Colon (tissue), 2 donors: ENCODE measurements at regions not wholly inside any gene's neighbourhood (a gene's known extent, or its start where the extent isn't known, plus 50 kb on each side); places are given as distances from the start of the nearest gene placed in this dataset.

Experiments
- FAIRE-seq: peaks from 2 replicates; lab custom pipeline; 2012; peaks lifted over from hg19 to GRCh38; lab: Jason Lieb, UNC
- donor health status: control.
- donor health status: control.

DNA sequence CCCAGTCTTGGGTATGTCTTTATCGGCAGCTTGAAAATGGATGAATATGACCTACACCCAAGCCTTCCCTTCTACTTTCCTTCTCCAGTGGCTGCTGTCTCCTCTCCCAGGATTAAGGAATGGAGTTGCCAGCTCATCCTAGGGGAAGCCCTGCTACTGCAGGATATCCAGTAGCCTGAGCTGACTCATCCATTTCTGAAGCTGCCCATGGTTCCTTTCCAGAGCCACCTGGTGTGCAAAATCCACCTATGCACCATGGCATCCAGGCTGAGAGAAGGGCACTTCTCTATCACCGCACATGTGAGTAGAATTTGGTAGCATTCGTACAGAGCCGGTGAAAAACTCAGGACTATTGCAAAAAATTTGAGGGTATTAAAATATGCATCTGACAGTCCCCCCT, 290.8 kb downstream of the YTHDC2 start:
- FAIRE-seq: no peak

DNA sequence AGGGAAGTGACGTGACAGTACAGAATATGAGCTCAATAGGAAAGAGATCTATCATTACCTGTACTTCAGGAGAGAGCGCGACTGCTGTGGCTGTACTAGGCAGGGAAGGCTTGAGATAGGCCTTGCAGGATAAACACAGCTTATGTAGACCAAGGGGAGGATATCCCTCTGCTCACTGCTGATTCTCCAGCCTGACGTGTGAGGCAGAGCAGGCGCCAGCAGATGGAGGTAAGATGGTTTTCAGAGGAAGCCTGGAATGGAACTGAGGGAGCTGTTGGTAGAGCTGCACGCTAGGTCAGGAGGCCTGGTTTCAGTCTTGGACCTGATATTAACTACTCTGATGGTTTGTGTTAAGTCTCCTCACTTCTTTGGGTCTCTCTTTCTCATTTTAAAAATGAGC, 291.4 kb downstream of the YTHDC2 start:
- FAIRE-seq: no peak

DNA sequence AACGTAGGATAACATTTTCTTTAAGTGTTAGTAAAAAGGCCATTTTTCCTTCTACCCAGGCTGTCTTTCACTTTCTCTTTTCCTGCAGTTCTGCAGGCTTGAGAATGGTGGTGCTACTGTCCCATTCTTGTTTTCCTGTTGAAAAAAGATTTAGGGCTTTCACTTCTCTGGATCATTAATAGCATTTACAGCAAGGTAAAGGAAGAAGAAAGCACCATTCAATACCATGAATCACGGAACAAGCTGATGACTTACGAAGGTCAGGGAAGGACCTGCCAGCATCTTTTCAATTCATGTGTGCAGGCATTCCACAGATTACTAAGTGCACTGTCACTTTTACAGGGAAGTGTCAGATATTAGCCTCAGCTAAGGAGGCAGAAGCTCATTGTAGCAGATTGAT, 292.8 kb downstream of the YTHDC2 start:
- no peak for FAIRE-seq

DNA sequence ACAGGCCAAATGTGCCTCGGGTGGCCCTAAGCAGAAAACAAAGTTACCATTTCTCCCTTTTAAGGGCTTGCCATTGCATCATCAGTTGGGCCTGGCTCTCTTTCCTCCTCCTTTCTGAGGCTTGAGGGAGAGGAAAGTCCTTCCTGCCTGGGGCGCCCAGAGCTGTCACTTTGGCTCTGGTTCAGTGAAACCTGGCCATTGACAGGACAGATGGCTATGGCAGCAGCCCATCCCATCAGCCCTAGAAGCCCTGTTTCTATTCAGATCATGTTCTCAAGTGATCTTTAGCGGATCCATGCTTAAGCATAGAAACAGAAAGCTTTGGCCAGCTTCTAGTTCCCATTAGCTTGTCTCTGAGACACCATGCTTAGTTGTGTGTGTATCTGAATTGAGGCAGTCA, 293.4 kb downstream of the YTHDC2 start:
- no peak for FAIRE-seq

DNA sequence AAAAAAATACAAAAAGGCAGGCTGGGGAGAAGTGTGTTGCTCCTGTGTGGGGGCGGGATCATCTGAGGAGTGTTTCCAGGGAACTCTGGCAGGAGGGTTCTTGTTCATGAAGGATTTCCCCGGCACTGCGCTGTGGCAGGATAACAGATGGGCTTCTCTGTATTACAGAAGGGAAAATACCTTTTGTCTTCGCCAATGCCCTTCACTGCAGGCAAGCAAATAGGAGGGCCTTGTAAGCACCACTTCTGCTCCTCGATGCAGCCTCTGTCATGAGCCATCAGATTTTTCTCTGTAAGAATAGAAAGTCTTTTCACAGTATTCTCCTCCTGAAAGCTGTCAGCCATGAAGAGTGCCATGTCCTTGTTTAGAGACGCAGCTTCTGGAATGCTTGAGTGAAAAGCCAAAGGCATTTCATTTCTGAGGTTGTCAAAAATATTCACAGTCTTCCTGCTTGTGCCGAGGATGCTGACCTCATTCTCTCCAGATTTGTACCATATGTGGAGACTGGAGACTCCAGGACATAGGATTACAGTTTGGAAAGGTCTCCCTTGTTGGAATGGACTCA, 294.0 kb downstream of the YTHDC2 start:
- FAIRE-seq: no peak

DNA sequence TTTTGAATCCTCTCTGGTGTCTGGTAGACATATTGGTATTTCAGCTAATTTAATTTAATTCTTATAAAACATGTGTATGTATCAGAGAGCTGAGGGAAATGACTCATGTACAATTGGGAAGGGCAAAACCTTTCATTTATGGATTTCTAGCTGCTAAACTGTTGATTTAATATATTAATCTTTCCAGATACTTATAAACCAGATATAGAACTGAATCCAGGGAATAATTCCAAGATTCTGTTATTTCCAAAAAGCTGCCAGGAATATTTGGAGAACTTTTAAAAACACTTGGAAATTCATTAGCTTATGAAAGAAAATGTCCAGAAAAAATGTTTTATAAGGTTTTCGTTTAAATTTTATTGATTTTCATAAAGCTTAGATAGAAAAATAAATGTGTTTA, 295.5 kb downstream of the YTHDC2 start:
- no peak for FAIRE-seq

DNA sequence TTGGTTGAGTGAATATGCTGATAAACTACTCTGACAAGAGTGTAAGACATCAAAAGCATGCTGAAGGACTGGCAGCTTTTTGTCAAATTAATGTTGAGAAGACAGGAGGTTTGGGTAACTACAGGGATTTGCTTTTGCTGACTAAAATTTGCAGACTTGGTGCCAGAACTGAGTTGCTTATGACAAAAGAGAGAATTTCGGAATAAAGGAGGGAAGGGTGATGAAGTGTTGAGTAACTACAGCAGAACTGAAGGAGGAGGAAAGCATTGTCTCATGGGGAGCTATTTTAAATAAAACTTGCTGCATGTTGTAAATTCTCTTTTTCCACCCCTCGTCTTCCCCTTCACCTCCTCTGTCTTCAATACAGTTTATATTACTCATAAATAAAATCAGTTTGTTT, 296.1 kb downstream of the YTHDC2 start:
- no peak for FAIRE-seq

DNA sequence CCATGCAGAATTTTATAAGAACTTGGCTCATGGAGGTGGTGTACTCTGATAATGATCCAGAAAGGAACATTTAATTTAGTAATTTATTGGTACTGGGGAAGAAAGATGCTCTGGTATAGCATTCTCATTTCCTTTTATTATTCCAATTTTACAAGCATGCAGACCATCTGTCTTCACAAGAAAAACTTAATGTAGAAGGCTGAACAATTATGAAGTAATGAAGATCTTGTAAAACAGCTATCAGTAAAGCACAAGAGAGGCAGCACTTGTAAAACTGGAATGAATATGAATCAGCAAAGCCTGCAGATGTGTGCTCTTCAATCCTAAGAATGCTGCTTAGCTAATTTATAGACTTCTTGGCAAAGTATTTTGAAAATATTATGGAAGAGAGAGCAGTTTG, 300.0 kb downstream of the YTHDC2 start:
- no peak for FAIRE-seq

DNA sequence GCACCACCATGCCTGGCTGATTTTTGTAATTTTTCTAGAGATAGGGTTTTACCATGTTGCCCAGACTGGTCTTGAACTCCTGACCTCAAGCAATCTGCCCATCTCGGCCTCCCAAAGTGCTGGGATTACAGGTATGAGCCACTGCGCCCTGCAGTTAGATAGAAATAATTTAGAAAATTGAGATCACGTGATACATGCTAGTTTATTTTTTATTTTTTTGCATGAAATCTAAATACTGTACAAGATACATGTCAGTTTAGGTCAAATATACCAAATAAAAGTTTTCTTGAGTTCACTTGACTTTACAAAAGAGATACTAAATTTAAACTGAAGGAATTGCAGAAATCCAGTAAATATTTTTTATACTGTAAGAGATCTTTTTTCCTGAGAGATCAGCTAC, 304.2 kb downstream of the YTHDC2 start:
- FAIRE-seq: no peak

DNA sequence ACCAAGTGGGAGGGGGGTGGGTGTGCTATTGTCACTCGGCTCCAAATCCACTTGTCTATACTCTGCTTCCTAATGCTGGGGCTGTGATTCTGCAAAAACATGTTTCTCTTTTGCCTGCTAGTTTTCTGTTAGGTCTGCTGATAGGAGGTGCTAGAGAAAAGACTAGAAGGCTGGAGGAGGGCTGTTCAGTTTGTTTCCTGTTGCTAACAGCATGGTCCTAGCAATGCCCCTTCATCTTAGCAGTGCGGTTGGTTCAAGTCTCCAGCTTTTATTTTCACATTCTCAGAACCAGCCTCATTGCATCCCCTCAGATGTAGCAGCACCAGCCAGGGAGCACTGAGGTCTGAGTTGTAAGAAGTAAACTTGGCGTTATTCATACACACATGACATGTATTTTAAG, 310.2 kb downstream of the YTHDC2 start:
- no peak for FAIRE-seq

DNA sequence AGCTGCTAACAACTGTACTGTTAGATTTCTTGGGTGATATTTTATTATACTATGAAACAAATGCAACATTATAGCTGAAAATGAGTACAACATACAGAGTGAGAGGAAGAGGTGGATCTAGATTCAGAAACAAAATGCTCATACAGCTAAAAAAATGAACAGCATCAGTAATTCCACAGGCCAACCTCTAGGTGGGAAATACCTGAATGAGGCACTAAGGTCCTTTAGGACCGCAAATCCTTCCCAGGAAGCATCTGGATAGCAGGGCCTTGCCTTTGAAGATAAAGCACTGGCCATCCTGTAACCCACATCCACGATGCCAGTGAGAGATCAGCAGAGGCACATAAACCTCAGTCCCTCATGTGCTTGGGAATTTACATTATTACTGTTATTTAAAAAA, 310.8 kb downstream of the YTHDC2 start:
- no peak for FAIRE-seq

DNA sequence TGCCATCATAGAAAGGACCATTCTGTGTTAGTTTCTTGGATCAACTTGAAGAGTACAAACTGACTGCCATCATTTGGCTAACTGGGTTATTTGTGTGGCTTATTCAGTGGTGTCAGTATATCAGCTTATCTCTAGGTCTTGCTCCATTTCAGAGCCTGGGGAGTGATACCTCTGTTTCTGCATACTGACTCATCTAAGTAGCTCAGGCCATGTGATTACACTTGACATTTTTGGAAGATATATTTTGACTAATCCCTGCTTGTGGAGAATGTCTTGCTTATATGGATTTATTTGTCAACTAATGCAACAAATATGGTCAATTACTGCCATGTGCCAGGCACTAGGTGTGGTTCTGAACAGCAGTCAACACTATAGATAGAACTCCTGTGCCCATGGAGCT, 311.7 kb downstream of the YTHDC2 start:
- no peak for FAIRE-seq

DNA sequence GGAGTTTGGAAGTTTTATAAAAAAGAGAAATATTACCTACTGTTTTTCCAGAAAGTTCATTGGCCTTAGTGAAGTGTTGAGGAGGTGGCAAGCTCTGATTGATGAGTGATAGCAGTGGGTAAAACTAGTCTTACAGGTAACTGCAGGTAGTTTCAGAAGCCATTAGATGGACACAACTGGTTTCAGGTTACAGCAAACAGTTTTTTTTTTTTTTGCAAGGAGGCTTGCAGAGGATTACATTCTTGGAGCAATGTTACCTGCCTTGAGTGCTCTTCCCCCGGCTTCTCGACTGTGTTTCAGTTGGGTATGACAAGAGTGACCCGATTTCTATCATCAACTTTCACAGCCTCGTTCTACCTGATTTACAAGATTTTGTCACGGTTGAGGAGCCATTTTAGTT, 333.4 kb downstream of the YTHDC2 start:
- no peak for FAIRE-seq

DNA sequence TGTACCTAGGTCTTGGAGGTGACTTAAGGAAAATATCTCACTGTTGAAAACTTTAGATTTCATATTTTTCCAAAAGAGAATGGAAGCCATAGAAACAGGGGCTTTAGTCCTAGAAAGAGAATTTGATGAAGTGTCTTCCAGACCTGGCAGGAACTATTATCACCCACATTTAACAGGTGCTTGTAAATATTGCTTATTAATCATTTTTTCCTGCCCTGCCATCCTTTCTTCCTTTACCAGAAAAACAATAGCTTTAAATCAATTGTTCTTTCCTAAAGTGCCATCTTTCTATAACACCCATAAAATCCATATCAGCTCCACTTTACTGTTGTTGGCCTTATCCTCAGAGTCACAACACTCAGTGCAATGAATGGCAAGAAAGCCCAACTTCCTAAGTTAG, 350.9 kb downstream of the YTHDC2 start:
- FAIRE-seq: no peak

DNA sequence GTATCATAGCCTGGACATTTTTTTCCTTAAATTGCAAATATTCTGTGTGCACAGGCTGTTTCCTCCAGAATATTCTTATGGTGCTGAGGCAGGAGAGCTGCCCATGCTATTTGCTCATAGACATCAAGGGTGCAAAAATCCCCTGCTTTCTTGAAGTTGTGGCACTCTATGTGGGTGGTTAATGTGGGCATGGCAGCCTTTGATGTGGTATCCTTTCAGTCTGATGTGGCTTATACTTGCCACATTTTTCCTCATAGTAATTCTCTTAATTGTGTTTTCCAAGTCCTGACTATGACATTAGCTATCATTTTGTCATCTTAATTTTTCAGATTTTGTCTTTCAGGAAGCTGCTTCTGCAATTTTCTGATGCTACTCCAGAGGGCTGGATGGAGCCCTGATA, 353.3 kb downstream of the YTHDC2 start:
- no peak for FAIRE-seq

DNA sequence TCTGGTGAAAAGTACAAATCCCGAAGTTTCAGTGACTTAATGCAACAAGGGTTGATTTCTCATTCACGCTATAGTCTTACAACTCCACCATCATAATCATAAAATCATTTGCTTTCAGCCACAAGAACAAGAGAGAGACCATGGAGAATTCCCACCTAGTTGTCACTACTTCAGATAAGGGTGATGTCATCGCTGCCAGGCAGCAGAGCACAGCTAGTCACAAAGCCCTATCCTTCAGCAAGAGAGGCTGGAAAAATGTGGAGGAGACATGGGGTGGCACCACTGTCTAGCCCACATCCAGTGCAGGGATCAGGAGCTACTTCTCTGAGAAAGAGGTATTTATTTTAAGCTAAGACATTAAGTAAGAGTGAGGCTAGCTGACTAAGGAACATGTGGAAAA, 356.1 kb downstream of the YTHDC2 start:
- no peak for FAIRE-seq

DNA sequence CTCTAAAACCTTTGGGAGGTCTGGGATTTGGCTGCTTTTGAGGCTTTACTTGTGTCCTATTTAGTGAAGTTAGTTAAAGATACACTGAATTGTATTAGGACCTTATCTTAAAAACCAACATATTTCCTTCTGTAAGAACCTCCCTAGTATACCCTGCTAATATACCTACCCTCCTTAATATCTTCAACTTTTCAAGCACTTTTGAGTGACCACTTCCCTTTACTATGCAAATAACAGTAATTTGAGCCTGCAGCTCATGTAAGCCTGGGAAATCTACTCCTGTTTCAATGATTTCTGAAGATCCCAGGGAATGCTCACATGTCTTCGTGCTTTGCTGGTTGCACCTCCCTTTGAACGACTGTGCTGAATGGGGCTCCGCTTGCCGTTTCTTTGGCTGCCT, 358.5 kb downstream of the YTHDC2 start:
- no peak for FAIRE-seq

DNA sequence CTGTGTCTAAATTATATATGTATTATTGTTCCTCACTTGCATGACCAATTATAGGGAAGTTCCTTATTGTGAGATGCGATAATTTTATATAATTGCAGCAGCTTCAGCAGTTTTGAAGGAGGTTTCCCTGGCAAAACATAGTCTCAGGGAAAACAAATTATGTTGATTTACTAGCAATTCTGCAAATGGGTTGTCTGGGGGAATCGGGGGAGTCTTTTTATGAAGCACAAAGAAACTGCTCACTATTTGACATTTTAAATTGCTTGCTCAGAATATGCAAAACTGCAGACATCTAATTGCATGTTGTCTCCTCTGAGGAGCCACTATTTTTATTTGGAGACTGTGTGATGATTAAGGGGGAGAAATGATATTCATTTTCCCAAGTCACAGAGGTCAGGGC, 361.6 kb downstream of the YTHDC2 start:
- no peak for FAIRE-seq

DNA sequence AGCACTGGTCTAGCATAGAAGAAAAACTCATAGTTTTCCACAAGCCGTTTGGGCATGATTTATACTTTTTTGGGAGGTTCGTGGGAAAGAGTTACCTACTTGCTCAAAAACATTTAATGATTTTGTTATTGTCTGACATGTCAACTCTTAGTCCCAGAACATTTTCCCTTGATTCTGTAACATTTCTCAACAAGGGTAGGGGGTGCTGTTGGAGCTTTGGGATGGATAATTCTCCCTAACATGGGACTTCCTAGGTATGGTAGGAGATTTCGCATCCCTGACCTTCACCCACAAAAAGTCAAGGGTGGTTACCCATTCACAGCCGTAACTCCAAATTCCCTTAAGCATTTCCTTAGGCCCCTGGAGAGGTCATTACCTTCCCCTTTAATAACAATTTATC, 378.0 kb downstream of the YTHDC2 start:
- FAIRE-seq: no peak

DNA sequence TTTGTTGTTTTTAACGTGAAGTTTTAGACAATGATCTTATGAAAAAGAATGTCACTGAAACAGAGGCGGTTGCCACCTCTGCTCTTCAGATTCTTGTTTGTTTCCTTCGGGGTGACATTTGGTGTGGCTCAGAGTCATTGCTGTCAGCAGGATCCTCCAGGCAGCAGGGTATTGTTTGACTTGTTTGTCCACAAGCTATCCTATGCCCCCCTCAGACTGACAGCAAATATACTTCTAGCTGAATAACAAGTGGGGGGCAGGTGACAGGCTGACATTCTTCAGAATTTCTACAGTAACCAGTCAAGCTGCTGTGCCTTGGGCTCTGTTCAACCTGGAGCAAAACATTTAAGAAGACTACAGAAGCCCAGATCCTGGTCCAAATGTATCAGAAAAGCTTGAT, 383.3 kb downstream of the YTHDC2 start:
- no peak for FAIRE-seq

DNA sequence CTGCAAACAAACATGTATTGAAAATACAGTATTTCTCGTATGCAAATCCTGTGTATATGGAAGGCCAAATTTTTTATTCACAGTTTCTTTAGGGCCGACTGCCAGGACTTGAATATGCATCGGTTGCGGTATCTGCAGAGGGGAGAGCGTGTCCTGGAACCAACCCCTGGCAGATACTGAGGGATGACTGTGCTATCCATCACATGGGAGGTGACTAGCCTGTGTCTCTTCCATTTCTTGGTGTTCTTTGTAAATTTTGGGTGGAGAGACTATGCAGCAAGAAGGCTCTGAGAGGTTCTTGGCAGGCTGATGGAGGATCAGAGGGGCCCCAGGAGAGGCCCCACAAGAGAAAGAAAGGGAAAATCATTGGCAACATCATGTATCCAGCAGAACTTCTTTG, 384.3 kb downstream of the YTHDC2 start:
- no peak for FAIRE-seq

DNA sequence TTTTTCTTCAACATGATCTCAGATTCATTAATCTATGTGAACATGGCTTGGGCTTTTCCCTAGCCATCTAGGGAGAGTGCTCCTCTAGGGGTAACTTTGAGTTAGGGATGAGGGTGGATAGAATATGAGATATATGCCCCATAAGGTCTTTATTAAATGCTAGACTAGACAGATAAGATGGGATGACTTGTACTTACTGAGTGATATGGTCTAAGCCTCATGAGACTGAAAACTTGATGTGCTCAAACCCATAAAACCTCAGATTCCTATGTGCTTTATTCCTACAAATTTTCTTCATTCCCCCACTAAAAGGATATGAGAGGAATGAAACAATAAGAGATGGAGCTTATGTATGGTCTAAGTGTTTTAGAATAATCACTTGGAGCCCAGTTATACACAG, 386.6 kb downstream of the YTHDC2 start:
- no peak for FAIRE-seq

DNA sequence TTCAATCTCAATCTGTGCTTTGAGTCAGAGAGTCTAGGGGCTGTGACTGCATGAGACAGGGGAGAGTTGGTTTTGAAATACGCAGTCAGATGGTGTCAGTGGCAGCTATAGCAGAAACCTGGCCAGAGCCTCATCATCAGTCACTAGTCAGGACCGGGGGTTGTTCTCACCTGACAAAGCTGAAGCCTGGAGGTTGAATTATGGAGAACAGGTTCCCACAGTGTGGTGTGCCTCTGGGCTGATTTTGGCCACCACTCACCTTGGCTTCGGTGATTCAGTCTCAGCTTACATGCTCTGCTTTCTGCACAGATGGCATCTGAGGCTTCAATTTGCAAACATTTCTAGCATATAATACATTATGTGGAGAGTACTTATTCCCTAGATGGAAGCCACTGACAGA, 387.3 kb downstream of the YTHDC2 start:
- no peak for FAIRE-seq

DNA sequence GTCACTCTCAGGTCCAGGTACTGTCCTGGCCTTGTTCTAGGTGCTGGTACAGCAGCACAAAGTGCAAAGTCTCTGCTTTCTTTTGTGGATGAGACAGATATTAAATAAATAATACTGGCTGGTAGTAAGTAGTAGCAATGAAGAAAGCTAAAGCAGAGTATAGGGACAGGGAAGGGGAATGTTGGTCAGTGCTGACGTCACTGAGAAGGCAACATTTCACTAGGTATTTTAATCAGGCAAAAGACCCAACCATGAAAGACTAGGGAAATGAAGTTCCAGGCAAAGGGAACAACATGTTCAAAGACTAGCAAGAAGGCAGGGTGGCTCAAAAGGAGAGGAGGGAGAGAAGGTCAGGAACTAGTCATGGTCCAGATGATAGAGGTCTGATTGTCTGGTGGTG, 388.2 kb downstream of the YTHDC2 start:
- no peak for FAIRE-seq

DNA sequence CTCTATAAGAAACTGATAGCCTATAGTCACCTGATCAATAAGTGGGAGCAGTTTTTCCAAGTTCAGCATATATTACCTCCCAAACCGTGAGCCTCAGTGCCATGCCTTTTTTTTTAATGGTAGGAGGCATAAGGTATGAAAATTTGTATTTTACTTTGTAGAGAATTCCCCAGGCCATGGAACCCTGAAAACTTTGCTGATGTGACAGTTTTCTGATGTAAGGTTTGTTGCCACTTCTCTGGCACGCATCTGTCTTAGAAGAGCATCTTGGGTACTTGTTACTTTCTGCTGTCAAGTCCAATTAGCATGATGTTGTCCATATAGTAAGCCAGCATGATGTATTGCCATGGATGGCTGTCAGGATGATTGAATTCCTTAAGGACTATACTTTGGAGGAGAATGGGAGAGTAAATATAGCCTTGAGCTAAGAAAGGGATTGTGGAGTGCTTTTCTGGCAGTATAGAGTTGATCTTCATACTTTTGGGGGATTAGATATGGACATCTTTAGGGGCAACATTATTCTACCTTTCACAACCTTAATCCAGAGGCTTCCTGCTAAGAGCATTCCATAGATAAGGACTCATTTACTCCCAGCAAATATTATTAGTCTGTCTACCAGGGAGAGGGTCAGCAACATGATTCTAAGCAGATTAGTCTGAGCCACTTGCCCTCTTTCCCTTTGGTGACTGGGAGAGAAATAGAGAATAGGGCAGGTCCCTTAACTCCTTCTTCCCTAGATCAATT, 389.6 kb downstream of the YTHDC2 start:
- no peak for FAIRE-seq
